ENCODE measurements at regions not wholly inside any gene's neighbourhood (a gene's known extent, or its start where the extent isn't known, plus 50 kb on each side); places are given as distances from the start of the nearest gene placed in this dataset.

DNA sequence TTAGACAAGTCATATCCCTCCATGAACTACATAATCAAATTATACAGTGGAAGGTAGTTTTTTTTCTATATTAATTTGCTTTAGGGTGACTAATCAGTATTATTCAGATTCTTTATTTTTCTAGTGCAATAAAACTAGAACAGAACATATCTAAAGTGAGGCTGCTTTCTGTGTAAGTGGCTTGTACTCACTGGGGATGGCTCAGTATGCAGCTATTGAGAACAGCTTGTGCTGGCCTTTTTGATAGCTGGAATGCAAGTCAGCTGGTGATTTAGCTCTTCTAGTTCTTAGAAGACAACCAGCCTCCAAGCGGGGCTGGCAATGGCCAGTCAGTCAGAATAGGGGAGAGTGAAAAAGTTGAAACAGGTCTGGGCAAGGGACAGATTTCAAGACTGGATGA lies 119.4 kb downstream of the BLID start:
- TF ChIP-seq POLR2AphosphoS5 (IDR thresholded peaks at IDR 0.05; ENCODE audit: low read depth, low read length) (no peak), POLR2A (IDR thresholded peaks at IDR 0.05; ENCODE audit: low read depth, low read length) (no peak), TAF1 (IDR thresholded peaks at IDR 0.05; ENCODE audit: borderline replicate concordance, low read depth, low read length) (no peak)
